SU-DHL-6 (cell line): ENCODE measurements at regions not wholly inside any gene's neighbourhood (a gene's known extent, or its start where the extent isn't known, plus 50 kb on each side); places are given as distances from the start of the nearest gene placed in this dataset.

ENCODE experiments used
- EZH2phosphoT487 ChIP-seq: fragments of 200-600 bp; sonication (generic), shearing (Covaris generic); conservative IDR thresholded peaks from 2 replicates; pipeline ENCODE4 v1.6.1; 2018; ENCODE audit warnings: mild to moderate bottlenecking, antibody characterized with exemption, low read length, moderate library complexity, mixed read lengths
- TF ChIP-seq, protein P1 (sequence below): fragments of 200-600 bp; sonication (generic); IDR thresholded peaks from one replicate; pipeline ENCODE4 v1.5.1; 2017; ENCODE audit warnings: antibody characterized with exemption, mild to moderate bottlenecking, low read length, moderate library complexity; ENCODE audit not compliant: insufficient read depth, poor library complexity, severe bottlenecking

DNA sequence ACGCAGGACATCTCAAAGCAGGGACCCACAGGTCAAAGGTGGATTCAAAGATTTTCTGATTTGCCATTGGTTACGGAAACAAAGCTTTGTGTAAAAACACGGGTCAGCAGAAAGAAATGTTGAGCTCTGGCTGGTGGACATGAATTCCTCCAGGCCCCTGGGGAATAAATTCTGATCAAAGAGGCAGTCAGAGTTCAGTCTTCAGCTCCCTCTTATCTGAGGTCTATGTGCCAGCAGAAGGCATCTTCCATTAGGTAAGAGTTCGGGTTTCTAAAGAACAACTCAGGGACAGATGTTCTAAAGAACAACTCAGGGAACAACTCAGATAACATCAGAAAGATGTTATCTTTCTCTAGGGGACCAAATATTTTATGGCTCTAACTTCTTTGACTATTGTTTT, 64.9 kb upstream of the PALS2 start:
- TF ChIP-seq, protein P1, sequence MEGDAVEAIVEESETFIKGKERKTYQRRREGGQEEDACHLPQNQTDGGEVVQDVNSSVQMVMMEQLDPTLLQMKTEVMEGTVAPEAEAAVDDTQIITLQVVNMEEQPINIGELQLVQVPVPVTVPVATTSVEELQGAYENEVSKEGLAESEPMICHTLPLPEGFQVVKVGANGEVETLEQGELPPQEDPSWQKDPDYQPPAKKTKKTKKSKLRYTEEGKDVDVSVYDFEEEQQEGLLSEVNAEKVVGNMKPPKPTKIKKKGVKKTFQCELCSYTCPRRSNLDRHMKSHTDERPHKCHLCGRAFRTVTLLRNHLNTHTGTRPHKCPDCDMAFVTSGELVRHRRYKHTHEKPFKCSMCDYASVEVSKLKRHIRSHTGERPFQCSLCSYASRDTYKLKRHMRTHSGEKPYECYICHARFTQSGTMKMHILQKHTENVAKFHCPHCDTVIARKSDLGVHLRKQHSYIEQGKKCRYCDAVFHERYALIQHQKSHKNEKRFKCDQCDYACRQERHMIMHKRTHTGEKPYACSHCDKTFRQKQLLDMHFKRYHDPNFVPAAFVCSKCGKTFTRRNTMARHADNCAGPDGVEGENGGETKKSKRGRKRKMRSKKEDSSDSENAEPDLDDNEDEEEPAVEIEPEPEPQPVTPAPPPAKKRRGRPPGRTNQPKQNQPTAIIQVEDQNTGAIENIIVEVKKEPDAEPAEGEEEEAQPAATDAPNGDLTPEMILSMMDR, result no peak
- no peak for TF ChIP-seq EZH2phosphoT487
